NCI-H2227 treated with DMSO at 0.1 percent for 48 hours (cell line): ENCODE measurements at regions not wholly inside any gene's neighbourhood (a gene's known extent, or its start where the extent isn't known, plus 50 kb on each side); places are given as distances from the start of the nearest gene placed in this dataset.

Experiments used
- DNase-seq: peaks from one replicate; lab custom pipeline; 2025; lab: John Stamatoyannopoulos, UW

GRCh38 chr22:27175974-27176373, 518.6 kb downstream of the MIAT start:
- DNase-seq: no peak

GRCh38 chr22:27179161-27179560, 521.8 kb downstream of the MIAT start:
- no peak for DNase-seq

GRCh38 chr22:27181537-27181936, 524.1 kb downstream of the MIAT start:
- no peak for DNase-seq

GRCh38 chr22:27183474-27183873, 526.1 kb downstream of the MIAT start:
- DNase-seq: no peak

GRCh38 chr22:27185099-27185709, 527.8 kb downstream of the MIAT start:
- no peak for DNase-seq

GRCh38 chr22:27185760-27186302, 528.4 kb downstream of the MIAT start:
- no peak for DNase-seq

- DNase-seq: no peak
Observed at GRCh38 chr22:27186643-27187042, 529.3 kb downstream of the MIAT start.

- no peak for DNase-seq
Observed at GRCh38 chr22:27192135-27192829, 534.9 kb downstream of the MIAT start.

- DNase-seq: no peak
Observed at GRCh38 chr22:27193215-27193614, 535.8 kb downstream of the MIAT start.

- DNase-seq: no peak
Observed at GRCh38 chr22:27193636-27194035, 536.2 kb downstream of the MIAT start.

- DNase-seq: no peak
Observed at GRCh38 chr22:27194096-27194748, 536.8 kb downstream of the MIAT start.

GRCh38 chr22:27195094-27195493, 537.7 kb downstream of the MIAT start:
- no peak for DNase-seq

- no peak for DNase-seq
Observed at GRCh38 chr22:27195494-27195893, 538.1 kb downstream of the MIAT start.

GRCh38 chr22:27196606-27197005, 539.2 kb downstream of the MIAT start:
- DNase-seq: no peak

- DNase-seq: no peak
Observed at GRCh38 chr22:27197052-27197451, 539.7 kb downstream of the MIAT start.

GRCh38 chr22:27197618-27198017, 540.2 kb downstream of the MIAT start:
- no peak for DNase-seq

- no peak for DNase-seq
Observed at GRCh38 chr22:27198518-27199035, 541.2 kb downstream of the MIAT start.

- no peak for DNase-seq
Observed at GRCh38 chr22:27199354-27199753, 542.0 kb downstream of the MIAT start.

- no peak for DNase-seq
Observed at GRCh38 chr22:27201276-27201675, 543.9 kb downstream of the MIAT start.

GRCh38 chr22:27201741-27202140, 544.4 kb downstream of the MIAT start:
- DNase-seq: no peak

GRCh38 chr22:27203276-27203660, 545.9 kb downstream of the MIAT start:
- no peak for DNase-seq

GRCh38 chr22:27204280-27204679, 546.9 kb downstream of the MIAT start:
- no peak for DNase-seq

- DNase-seq: no peak
Observed at GRCh38 chr22:27204817-27205216, 547.4 kb downstream of the MIAT start.
